ACHN (cell line): ENCODE measurements at regions not wholly inside any gene's neighbourhood (a gene's known extent, or its start where the extent isn't known, plus 50 kb on each side); places are given as distances from the start of the nearest gene placed in this dataset.

Experiments used
- DNase-seq: peaks from one replicate; pipeline ENCODE4 v3.0.0-alpha.2; 2015
- in situ Hi-C: cut with HindIII; loops from 2 replicates; pipeline ENCODE4 v1.10.0; 2017; ENCODE audit warnings: low sequenced_read_pairs, low pct_ligation_motif_present, low pct_unique_long_range_greater_than_20kb

GRCh38 chr2:47315475-47315874, 53.6 kb upstream of the EPCAM start:
- in situ Hi-C loops, result loop anchor here (25.0 kb wide), 1 partner anchor 303 kb away; no protein-coding TSS in a partner anchor
- no peak for DNase-seq

DNA sequence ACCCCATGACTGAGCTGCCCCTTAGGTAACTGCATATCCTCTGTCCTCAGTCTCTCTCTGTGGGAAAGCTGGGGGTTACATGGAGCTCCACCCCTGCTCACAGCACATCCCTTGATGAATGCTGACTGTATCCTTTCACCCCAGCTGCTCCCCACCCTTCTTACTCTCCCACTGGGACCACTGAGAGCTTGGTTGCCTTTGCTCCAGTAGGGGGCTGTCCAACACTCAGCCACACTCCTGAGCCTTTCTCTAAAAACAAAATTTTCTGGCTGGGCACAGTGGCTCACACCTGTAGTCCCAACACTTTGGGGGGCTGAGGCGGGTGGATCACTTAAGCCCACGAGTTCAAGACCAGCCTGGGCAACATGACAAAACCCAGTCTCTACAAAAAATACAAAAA, 55.4 kb upstream of the EPCAM start:
- DNase-seq, result no peak
- in situ Hi-C loops, result loop anchor here (25.0 kb wide), 1 partner anchor 301 kb away; no protein-coding TSS in a partner anchor

GRCh38 chr2:47313141-47313691, 55.9 kb upstream of the EPCAM start:
- in situ Hi-C loops, result loop anchor here (25.0 kb wide), 1 partner anchor 301 kb away; no protein-coding TSS in a partner anchor
- no peak for DNase-seq

GRCh38 chr2:47312491-47312850, 56.6 kb upstream of the EPCAM start:
- in situ Hi-C loops, result loop anchor here (25.0 kb wide), 1 partner anchor 300 kb away; no protein-coding TSS in a partner anchor
- DNase-seq, result no peak

DNA sequence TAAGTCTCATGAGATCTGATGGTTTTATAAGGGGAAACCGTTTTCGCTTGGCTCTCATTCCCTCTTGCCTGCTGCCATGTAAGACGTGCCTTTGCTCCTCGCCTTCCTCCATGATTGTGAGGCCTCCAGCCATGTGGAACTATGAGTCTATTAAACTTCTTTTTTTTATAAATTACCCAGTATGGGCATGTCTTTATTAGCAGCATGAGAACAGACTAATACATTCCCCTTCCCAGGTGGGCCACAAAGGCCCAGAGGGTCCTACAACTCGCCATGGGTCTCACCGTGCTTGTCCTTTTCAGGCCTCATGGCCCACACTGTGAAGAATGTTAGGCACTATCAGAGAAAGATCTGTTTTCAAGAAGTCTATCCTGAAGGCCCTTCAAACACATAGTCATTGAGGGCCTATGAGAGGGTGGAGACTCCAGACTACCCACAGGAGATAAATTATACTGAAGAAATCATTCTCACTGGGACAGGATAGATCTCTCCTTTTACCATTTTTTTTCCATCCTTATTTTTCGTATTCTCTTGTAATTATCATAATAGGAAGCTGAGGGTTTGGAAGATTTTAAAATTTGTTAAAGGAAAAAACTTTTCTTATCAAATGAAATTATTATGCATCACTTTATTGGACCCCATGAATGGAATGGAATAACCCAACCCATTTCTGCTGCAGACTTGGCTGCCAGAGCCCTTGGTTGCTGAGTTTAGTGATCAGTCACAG, 57.2 kb upstream of the EPCAM start:
- DNase-seq, result no peak
- in situ Hi-C loops, result loop anchor here (25.0 kb wide), 1 partner anchor 300 kb away; no protein-coding TSS in a partner anchor

GRCh38 chr2:47310801-47311560, 58.1 kb upstream of the EPCAM start:
- no peak for DNase-seq
- in situ Hi-C loops, result loop anchor here (25.0 kb wide), 1 partner anchor 299 kb away; no protein-coding TSS in a partner anchor

GRCh38 chr2:47309952-47310800, 58.9 kb upstream of the EPCAM start:
- DNase-seq, result no peak
- in situ Hi-C loops, result loop anchor here (25.0 kb wide), 1 partner anchor 298 kb away; no protein-coding TSS in a partner anchor

DNA sequence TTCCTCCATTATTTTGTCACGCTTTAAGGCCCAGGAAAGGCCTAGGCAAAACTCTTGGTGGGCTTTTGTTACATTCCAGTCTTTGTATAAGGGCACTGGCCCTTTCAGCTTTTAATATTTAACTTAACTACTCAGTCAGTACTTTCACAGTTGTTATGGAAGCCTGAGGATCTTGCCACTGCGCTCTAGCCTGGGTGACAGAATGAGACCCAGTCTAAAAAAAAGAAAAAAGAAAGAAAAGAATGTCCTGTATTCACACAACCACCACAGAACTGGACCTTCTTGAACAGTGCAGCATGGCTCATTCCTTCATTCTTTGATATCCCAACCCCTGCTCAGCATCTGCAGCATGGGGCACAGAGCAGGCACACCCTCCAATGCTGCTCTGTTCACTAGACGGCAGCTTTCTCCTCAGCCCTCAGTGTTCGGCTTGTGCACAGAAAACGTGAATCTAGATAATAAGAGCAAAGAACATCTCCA, 59.6 kb upstream of the EPCAM start:
- no peak for DNase-seq
- in situ Hi-C loops, result loop anchor here (25.0 kb wide), 1 partner anchor 297 kb away; no protein-coding TSS in a partner anchor

DNA sequence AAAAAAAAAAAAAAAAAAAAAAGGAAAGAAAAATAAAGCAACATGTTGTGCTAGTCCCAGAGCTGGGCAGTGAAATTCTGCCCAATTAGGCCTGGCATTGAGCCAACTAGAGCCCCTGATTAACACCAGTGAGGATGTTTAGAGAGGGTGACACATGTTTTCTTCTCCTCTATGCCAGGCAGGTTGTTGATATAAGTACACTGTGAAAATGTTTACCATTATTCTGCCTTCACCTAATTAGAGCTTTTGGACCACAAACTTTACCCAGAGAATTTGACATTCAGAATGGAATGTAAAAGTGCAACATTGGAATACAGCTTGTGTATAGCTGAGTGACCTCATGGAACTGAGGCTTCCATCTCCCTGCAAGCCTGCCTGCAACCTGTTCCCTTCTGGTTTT, 62.0 kb upstream of the EPCAM start:
- in situ Hi-C loops, result loop anchor here (25.0 kb wide), 1 partner anchor 295 kb away; no protein-coding TSS in a partner anchor

DNA sequence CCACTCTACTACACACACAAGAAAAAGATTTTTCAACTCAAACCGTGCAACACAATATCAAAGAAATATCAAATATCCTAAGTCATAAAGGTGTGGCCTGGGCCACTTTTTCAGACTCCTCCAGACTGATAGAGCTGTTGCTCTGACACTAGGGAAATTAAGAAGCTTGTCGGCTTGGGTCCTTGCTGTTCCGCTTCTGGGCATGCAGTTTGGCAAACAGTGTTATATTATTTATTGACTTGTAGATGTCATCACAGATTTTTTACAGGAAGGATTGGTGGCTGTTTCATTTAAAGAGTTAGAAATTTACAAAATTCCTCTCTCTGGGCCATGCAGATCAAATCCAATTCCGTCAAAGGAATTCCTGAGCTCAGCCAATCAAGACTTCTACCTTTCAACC, 64.5 kb upstream of the EPCAM start:
- DNase-seq, result no peak
- in situ Hi-C loops, result loop anchor here (25.0 kb wide), 1 partner anchor 292 kb away; no protein-coding TSS in a partner anchor

More for the DNA sequence above, 62.0 kb upstream of the EPCAM start:
- DNase-seq, result no peak

DNA sequence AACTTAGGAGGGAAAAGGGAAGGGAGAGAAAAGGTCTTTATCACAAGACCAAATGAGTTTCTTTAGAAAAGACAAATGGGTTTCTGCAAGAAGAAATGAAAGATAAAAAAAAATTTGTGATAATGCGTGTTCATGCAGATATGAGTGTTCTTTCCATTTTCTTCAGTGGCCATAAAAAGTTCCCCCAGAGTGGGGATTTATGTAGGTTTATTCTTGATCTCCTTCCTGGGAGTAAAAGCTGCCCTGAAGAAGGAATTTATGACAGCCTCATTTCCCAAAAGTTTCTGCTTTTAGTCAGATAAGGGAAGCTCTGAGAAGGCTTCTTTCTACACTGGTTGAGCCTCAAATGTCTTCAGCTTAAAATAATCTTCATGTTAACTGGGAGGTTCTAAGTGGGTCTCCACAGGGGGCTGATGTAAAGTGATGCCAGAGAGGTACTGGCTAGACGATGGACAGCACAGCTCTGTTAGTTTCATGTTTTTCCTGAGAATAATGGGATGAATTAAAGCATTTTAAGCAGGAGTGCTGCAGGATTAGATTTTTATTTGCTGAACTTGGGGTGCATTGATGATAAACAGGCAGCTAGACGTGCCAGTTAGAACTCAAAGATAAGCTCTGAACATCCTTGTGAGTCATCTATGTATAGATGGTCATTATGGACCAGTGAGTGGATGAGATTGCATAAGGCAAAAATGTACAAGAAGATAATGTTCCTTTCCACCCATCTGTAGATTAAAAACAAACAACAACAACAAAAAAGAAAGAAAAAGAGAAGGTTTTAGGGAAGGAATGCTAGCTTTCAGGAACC, 65.6 kb upstream of the EPCAM start:
- DNase-seq, result no peak
- in situ Hi-C loops, result loop anchor here (25.0 kb wide), 1 partner anchor 291 kb away; no protein-coding TSS in a partner anchor

GRCh38 chr2:47302308-47302707, 66.8 kb upstream of the EPCAM start:
- DNase-seq, result no peak
- in situ Hi-C loops, result loop anchor here (25.0 kb wide), 1 partner anchor 290 kb away; no protein-coding TSS in a partner anchor

GRCh38 chr2:47301731-47302130, 67.4 kb upstream of the EPCAM start:
- in situ Hi-C loops, result loop anchor here (25.0 kb wide), 1 partner anchor 289 kb away; no protein-coding TSS in a partner anchor
- DNase-seq, result no peak

- in situ Hi-C loops, result loop anchor here (25.0 kb wide), 1 partner anchor 289 kb away; no protein-coding TSS in a partner anchor
These were observed 67.9 kb upstream of the EPCAM start for GRCh38 chr2:47301277-47301618.

DNA sequence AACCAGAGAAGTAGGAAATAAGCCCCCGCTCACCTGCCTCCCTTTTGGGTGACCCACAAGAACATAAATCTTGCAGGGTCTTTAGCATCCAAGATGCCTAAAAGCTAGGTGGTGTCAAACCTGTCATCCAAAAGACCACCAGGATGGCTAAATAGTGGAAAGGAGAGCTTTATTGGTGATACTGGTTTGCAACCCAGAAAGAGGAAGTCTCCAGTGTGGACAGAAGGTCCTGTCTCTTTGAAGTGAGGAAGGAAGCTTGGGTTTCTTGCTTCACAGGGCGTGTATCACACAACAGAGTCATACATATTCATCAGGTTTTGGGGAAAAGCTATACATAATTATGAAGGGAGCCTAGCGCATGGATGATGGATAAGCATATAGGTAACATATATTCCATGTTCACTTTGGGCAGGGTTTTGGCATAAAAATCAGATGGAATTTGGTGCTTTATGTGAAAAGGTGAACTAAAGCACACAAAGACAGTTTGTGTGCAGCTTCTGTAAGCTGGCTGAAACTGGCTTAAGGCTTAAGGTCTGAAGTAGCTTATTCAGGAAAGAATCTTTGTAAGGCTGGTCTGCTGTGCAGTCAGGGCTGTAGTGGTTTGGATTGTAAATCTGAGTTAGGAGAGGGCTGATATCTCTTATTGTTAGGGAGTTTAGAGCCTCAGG, 68.4 kb upstream of the EPCAM start:
- no peak for DNase-seq
- in situ Hi-C loops, result loop anchor here (25.0 kb wide), 1 partner anchor 288 kb away; no protein-coding TSS in a partner anchor

More at GRCh38 chr2:47301277-47301618, 67.9 kb upstream of the EPCAM start:
- no peak for DNase-seq

DNA sequence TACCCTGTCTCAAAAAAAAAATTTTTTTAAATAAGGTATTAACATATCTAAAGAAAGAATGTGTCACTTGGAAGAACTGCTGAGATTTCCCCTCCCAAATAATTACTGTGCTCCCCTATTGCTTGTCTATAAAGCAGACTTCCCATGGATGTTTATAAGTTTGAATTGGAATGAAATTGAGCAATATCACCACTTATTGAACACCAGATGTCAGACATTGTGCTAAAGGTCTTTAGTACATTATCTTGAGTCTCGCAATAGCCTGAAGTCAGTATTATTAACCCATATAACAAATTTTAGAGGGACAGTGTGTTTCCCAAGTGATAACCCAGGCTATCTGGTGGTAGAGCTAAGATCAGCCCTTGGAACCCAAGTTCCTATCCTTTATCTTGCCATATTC, 69.0 kb upstream of the EPCAM start:
- in situ Hi-C loops, result loop anchor here (25.0 kb wide), 1 partner anchor 288 kb away; no protein-coding TSS in a partner anchor
- DNase-seq, result no peak
